ENCODE measurements at regions not wholly inside any gene's neighbourhood (a gene's known extent, or its start where the extent isn't known, plus 50 kb on each side); places are given as distances from the start of the nearest gene placed in this dataset.

- TF ChIP-seq CTCF (IDR thresholded peaks at IDR 0.05 in 2 of 3, conservative IDR thresholded peaks at IDR 0.05 in 1 of 3; ENCODE audit: borderline replicate concordance in 1 of 3, insufficient read depth in 1 of 3, low read depth in 2 of 3, low read length in 2 of 3) (no peak), EGR1 (IDR thresholded peaks at IDR 0.05; ENCODE audit: low read depth) (no peak), POLR2A (IDR thresholded peaks at IDR 0.05; ENCODE audit: borderline replicate concordance, extremely low read depth, insufficient read depth, insufficient read length) (no peak), EZH2 (IDR thresholded peaks at IDR 0.05) (no peak), SIN3A (IDR thresholded peaks at IDR 0.05; ENCODE audit: low read depth) (no peak), ATF3 (IDR thresholded peaks at IDR 0.05) (no peak), CBX3 (IDR thresholded peaks at IDR 0.05; ENCODE audit: low read depth) (no peak), SRF (IDR thresholded peaks at IDR 0.05; ENCODE audit: low read depth) (no peak), ZNF274 (IDR thresholded peaks at IDR 0.05; ENCODE audit: low read depth, low read length) (no peak)
- TF ChIP-seq, protein P1, sequence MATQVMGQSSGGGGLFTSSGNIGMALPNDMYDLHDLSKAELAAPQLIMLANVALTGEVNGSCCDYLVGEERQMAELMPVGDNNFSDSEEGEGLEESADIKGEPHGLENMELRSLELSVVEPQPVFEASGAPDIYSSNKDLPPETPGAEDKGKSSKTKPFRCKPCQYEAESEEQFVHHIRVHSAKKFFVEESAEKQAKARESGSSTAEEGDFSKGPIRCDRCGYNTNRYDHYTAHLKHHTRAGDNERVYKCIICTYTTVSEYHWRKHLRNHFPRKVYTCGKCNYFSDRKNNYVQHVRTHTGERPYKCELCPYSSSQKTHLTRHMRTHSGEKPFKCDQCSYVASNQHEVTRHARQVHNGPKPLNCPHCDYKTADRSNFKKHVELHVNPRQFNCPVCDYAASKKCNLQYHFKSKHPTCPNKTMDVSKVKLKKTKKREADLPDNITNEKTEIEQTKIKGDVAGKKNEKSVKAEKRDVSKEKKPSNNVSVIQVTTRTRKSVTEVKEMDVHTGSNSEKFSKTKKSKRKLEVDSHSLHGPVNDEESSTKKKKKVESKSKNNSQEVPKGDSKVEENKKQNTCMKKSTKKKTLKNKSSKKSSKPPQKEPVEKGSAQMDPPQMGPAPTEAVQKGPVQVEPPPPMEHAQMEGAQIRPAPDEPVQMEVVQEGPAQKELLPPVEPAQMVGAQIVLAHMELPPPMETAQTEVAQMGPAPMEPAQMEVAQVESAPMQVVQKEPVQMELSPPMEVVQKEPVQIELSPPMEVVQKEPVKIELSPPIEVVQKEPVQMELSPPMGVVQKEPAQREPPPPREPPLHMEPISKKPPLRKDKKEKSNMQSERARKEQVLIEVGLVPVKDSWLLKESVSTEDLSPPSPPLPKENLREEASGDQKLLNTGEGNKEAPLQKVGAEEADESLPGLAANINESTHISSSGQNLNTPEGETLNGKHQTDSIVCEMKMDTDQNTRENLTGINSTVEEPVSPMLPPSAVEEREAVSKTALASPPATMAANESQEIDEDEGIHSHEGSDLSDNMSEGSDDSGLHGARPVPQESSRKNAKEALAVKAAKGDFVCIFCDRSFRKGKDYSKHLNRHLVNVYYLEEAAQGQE (IDR thresholded peaks at IDR 0.05; ENCODE audit: low read depth): no peak
- TF ChIP-seq, protein P2, sequence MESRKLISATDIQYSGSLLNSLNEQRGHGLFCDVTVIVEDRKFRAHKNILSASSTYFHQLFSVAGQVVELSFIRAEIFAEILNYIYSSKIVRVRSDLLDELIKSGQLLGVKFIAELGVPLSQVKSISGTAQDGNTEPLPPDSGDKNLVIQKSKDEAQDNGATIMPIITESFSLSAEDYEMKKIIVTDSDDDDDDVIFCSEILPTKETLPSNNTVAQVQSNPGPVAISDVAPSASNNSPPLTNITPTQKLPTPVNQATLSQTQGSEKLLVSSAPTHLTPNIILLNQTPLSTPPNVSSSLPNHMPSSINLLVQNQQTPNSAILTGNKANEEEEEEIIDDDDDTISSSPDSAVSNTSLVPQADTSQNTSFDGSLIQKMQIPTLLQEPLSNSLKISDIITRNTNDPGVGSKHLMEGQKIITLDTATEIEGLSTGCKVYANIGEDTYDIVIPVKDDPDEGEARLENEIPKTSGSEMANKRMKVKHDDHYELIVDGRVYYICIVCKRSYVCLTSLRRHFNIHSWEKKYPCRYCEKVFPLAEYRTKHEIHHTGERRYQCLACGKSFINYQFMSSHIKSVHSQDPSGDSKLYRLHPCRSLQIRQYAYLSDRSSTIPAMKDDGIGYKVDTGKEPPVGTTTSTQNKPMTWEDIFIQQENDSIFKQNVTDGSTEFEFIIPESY (IDR thresholded peaks at IDR 0.05; ENCODE audit: extremely low read depth, insufficient replicate concordance, low read length): no peak
Measured at GRCh38 chr15:98196371-98196770, 235.9 kb downstream of the ARRDC4 start.
